Right lobe of liver (tissue), 6 donors: ENCODE measurements at regions not wholly inside any gene's neighbourhood (a gene's known extent, or its start where the extent isn't known, plus 50 kb on each side); places are given as distances from the start of the nearest gene placed in this dataset.

Source experiments
- ATAC-seq, 4 donors: fragments of 200-7000 bp; cut with Tn5 transposase; one replicate each; pipeline ENCODE4 v1.9.1; 2020; ENCODE audit warnings: mild to moderate bottlenecking in 4 of 4, moderate library complexity in 4 of 4
- DNase-seq, 3 donors: peaks; one replicate each; pipeline ENCODE4 v3.0.0-alpha.2; 2020
- H3K27ac ChIP-seq, 3 donors: fragments of 200-600 bp; one replicate each; pipeline ENCODE4 v1.8.0; 2022
- H3K27me3 ChIP-seq, 2 donors: fragments of 200-600 bp; one replicate each; pipeline ENCODE4 v1.8.0; 2022
- H3K36me3 ChIP-seq, 4 donors: fragments of 200-600 bp; sonication (generic) in 1 of 4; one replicate each; pipeline versions ENCODE4 v1.5.1 to v1.8.0; 2017 to 2022; ENCODE audit warnings: control low read depth in 1 of 4
- H3K4me1 ChIP-seq, 4 donors: fragments of 200-600 bp; sonication (generic) in 1 of 4; one replicate each; pipeline versions ENCODE4 v1.5.1 to v1.8.0; 2017 to 2022; ENCODE audit warnings: control low read depth in 1 of 4
- H3K4me3 ChIP-seq, 3 donors: fragments of 200-600 bp; one replicate each; pipeline ENCODE4 v1.8.0; 2022
- H3K9me3 ChIP-seq, 4 donors: fragments of 200-600 bp; sonication (generic) in 1 of 4; one replicate each; pipeline versions ENCODE4 v1.5.1 to v1.8.0; 2017 to 2022; ENCODE audit warnings: control low read depth in 1 of 4
- CTCF ChIP-seq, 4 donors: fragments of 200-600 bp in 3 of 4; fragments of 450-650 bp in 1 of 4; IDR thresholded peaks; one replicate each; pipeline versions ENCODE4 v1.5.1 to v1.8.0; 2016 to 2022; ENCODE audit warnings: antibody characterized with exemption in 4 of 4, mild to moderate bottlenecking in 2 of 4
- POLR2A ChIP-seq: fragments of 450-650 bp; IDR thresholded peaks from one replicate; pipeline ENCODE4 v1.6.1; 2017; ENCODE audit warnings: antibody characterized with exemption, mild to moderate bottlenecking
- WGBS: methylation state at CpG from one replicate; pipeline ENCODE4 v1.1.6; 2018; ENCODE audit warnings: low coverage, low lambda C conversion rate; ENCODE audit not compliant: insufficient coverage; ENCODE audit errors: missing lambda C conversion rate; 5-methylcytosine and 5-hydroxymethylcytosine counted together
- intact Hi-C, 2 donors: fragments of 100-400 bp; cut with DNase I; formaldehyde crosslinking; loops; one replicate each; pipeline versions ENCODE4 v1.11.2 to v1.14.1; 2022
- donor health status: DM: no; HTN: yes; CAD: no.
- donor health status: DM: no; HTN: no; CAD: no.
- donor health status: DM: no; HTN: no; CAD: no.
- donor health status: DM: no; HTN: yes; CAD: no.
- donor health status: DM: no; HTN: yes; CAD: no.

GRCh38 chr9:118536153-118536552 is 832.0 kb downstream of the TLR4 start:
- H3K4me3 ChIP-seq, result no peak overlapping the region
- no peak for TF ChIP-seq CTCF (IDR thresholded peaks at IDR 0.05)
- TF ChIP-seq POLR2A, result no peak
- DNase-seq (no peak), ATAC-seq (no peak)
- intact Hi-C loops, result no loop called here
- H3K9me3 ChIP-seq, result no peaks in the 10 kb centered on the region
- no peaks in the 10 kb centered on the region for H3K36me3 ChIP-seq
- no peak overlapping the region for H3K27ac ChIP-seq
- 69% methylated on average over 4 of the region's 4 CpGs for WGBS
- no peaks in the 10 kb centered on the region for H3K4me1 ChIP-seq
- H3K27me3 ChIP-seq, result no peaks in the 10 kb centered on the region

DNA sequence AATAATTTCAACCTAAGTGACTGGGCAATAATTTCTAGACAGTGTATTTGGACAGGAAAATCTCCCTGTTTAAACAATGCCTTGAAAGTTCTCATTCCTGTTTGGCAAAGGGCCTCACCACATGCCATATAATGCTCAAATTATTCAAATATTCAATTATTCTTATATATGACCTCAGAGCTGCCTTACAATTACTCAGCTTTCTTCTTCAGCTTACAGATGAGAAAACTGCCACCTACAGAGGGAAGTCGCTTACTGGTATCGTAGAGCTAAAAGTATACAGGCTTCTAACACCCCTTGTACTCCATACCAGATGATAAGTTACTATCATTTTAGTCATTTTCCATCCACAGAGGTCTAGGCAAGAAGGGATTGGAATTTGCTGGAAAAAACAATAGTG is 830.3 kb downstream of the BRINP1 start:
- intact Hi-C loops, result no loop called here
- ATAC-seq (no peak), DNase-seq (no peak)
- no peaks in the 10 kb centered on the region for H3K9me3 ChIP-seq
- H3K4me1 ChIP-seq, result no peaks in the 10 kb centered on the region
- H3K4me3 ChIP-seq, result no peak overlapping the region
- H3K36me3 ChIP-seq, result no peaks in the 10 kb centered on the region
- no peak overlapping the region for H3K27ac ChIP-seq
- H3K27me3 ChIP-seq, result no peaks in the 10 kb centered on the region
- WGBS, result 74% methylated on average over 2 of the region's 2 CpGs
- TF ChIP-seq POLR2A, result no peak
- no peak for TF ChIP-seq CTCF (IDR thresholded peaks at IDR 0.05)

DNA sequence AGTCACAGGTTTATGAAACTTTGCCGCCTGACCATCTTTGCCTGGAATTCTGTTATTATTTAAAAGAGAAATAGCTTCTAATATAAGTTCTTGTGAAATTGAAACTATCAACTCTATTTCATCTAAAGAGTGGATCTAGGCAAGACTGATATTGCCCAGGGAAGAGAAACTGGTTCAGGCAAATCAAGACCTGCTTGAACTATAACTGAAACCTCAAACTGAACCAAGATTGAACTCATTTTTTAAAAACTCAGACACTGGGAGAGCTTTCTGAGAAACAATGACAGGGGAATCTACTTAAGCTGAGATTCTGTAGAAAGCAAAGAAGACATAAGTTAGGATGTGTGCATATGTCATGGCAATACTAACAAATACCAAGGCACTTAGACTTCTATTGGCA is 815.8 kb downstream of the BRINP1 start:
- intact Hi-C loops, result no loop called here
- H3K27ac ChIP-seq, result no peak overlapping the region
- ATAC-seq, result no peak
- whole genome bisulfite sequencing, result 84% methylated on average over 1 of the region's 1 CpG
- H3K4me3 ChIP-seq, result no peak overlapping the region
- no peaks in the 10 kb centered on the region for H3K27me3 ChIP-seq
- no peaks in the 10 kb centered on the region for H3K4me1 ChIP-seq
- H3K9me3 ChIP-seq, result no peaks in the 10 kb centered on the region
- TF ChIP-seq POLR2A (no peak), CTCF (IDR thresholded peaks at IDR 0.05) (no peak)
- DNase-seq, result no peak
- no peaks in the 10 kb centered on the region for H3K36me3 ChIP-seq

- intact Hi-C loops, result no loop called here
- WGBS, result 54% methylated on average over 7 of the region's 7 CpGs
- no peak overlapping the region for H3K4me3 ChIP-seq
- DNase-seq, result no peak
- no peak for TF ChIP-seq POLR2A
- no peak for TF ChIP-seq CTCF (IDR thresholded peaks at IDR 0.05)
- no peaks in the 10 kb centered on the region for H3K27me3 ChIP-seq
- no peaks in the 10 kb centered on the region for H3K36me3 ChIP-seq
- no peaks in the 10 kb centered on the region for H3K9me3 ChIP-seq
- no peaks in the 10 kb centered on the region for H3K4me1 ChIP-seq
- no peak overlapping the region for H3K27ac ChIP-seq
- ATAC-seq, result no peak
Measured at GRCh38 chr9:118554987-118555386, 814.2 kb downstream of the BRINP1 start.

- TF ChIP-seq POLR2A (no peak), CTCF (IDR thresholded peaks at IDR 0.05) (no peak)
- 60% methylated on average over 1 of the region's 1 CpG for WGBS
- ATAC-seq (no peak), DNase-seq (no peak)
- Histone ChIP-seq H3K9me3 (no peaks in the 10 kb centered on the region), H3K27me3 (no peaks in the 10 kb centered on the region), H3K36me3 (no peaks in the 10 kb centered on the region), H3K4me3 (no peak overlapping the region), H3K27ac (no peak overlapping the region), H3K4me1 (no peaks in the 10 kb centered on the region)
- intact Hi-C loops, result no loop called here
Measured at GRCh38 chr9:118558026-118558425, 811.2 kb downstream of the BRINP1 start.
